ENCODE measurements at regions not wholly inside any gene's neighbourhood (a gene's known extent, or its start where the extent isn't known, plus 50 kb on each side); places are given as distances from the start of the nearest gene placed in this dataset.

DNA sequence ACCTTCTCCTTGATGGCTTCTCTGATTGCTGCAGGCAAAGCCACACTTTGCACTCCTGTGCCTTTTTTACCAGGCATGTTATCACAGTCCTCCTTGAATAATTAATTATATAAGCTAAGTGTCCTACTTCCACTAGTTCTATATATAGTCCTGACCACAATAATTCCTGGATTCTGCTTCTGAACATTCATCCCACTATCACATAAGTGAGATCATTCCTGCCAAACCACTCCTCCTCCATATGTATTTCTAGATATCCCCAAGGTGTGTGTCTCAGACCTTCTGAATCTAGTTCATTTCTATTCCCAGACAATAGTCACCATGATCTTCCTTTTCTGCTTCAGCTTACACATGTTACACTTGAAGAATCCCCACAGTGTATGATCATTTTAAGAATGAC lies 1237.5 kb upstream of the MAP3K7 start:
- no peaks in the 10 kb centered on the region for H3K36me3 ChIP-seq (ENCODE audit: control insufficient read depth, insufficient read depth, low read length)
- no peak overlapping the region for H3K4me3 ChIP-seq (replicated peaks; ENCODE audit: low read depth, low read length)
- no peaks in the 10 kb centered on the region for H3K27me3 ChIP-seq (replicated peaks; ENCODE audit: control insufficient read depth, insufficient read depth, low read length)
- TF ChIP-seq, protein P1, sequence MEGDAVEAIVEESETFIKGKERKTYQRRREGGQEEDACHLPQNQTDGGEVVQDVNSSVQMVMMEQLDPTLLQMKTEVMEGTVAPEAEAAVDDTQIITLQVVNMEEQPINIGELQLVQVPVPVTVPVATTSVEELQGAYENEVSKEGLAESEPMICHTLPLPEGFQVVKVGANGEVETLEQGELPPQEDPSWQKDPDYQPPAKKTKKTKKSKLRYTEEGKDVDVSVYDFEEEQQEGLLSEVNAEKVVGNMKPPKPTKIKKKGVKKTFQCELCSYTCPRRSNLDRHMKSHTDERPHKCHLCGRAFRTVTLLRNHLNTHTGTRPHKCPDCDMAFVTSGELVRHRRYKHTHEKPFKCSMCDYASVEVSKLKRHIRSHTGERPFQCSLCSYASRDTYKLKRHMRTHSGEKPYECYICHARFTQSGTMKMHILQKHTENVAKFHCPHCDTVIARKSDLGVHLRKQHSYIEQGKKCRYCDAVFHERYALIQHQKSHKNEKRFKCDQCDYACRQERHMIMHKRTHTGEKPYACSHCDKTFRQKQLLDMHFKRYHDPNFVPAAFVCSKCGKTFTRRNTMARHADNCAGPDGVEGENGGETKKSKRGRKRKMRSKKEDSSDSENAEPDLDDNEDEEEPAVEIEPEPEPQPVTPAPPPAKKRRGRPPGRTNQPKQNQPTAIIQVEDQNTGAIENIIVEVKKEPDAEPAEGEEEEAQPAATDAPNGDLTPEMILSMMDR (IDR thresholded peaks at IDR 0.05; ENCODE audit: insufficient read depth, low read length, poor library complexity, severe bottlenecking) = no peak
- no peak for DNase-seq (ENCODE audit: extremely low read depth, insufficient read length)

DNA sequence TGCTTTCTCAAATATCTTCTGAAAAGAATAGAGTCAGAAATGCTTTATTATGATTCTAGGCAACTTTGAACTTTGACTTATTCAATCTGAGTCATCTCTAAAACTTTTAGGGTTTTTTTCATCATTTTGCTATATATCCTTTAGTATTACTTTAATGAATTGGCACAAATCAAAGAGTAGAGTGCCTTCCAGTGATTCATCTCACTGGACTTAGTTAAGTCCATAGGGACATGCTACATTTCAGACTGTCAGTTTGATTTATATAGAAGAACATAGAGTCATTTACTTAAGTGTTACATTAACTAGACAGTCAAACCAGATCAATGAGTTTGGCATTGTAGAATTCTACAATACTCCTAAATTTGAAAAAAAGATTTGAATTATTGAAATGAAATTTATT lies 1235.7 kb upstream of the MAP3K7 start:
- no peaks in the 10 kb centered on the region for H3K27me3 ChIP-seq (replicated peaks; ENCODE audit: control insufficient read depth, insufficient read depth, low read length)
- H3K36me3 ChIP-seq (ENCODE audit: control insufficient read depth, insufficient read depth, low read length) = no peaks in the 10 kb centered on the region
- no peak overlapping the region for H3K4me3 ChIP-seq (replicated peaks; ENCODE audit: low read depth, low read length)
- DNase-seq (ENCODE audit: extremely low read depth, insufficient read length) = no peak
- TF ChIP-seq, protein P1 (IDR thresholded peaks at IDR 0.05; ENCODE audit: insufficient read depth, low read length, poor library complexity, severe bottlenecking) = no peak

DNA sequence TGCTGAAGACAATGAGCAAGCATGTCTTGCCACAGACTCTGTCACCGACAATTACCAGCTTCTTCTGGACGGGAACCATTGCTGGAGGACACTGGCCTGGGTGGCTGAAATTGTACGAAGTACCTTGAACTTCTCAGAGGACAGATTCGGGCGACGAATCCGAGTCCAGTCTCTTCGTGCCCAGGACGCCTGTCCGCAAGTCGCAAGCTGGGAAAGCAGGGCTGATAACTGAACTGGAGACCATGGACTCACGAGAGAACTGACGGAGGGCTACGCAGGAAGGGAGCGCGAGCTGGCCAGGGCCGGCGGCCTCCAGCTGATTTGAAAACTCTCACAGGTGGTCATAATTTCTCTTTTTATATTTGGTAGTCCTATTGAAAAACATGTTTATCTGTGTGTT lies 1229.5 kb upstream of the MAP3K7 start:
- H3K36me3 ChIP-seq (ENCODE audit: control insufficient read depth, insufficient read depth, low read length) = no peaks in the 10 kb centered on the region
- H3K27me3 ChIP-seq (replicated peaks; ENCODE audit: control insufficient read depth, insufficient read depth, low read length) = no peaks in the 10 kb centered on the region
- TF ChIP-seq, protein P1 (IDR thresholded peaks at IDR 0.05; ENCODE audit: insufficient read depth, low read length, poor library complexity, severe bottlenecking) = no peak
- DNase-seq (ENCODE audit: extremely low read depth, insufficient read length) = peak; percentile 2
- no peak overlapping the region for H3K4me3 ChIP-seq (replicated peaks; ENCODE audit: low read depth, low read length)

DNA sequence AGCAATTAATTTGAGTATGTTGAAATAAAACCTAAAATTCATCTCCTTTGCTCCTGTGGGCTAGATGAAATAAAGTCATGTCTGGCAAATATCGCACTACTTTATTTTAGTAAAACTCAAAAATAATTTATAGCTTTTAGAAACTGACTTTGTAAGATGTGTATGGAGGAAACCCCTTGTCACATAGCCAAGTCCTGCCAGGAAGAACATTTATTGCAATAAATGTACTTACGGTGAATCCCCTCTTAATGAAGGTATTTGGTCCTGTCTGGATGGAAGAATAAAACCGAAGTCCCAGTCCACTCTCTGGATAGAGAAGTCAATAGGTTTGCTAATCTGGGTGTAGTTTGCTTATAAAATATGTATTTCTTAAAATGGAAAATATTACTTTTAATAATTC lies 1226.8 kb upstream of the MAP3K7 start:
- DNase-seq (ENCODE audit: extremely low read depth, insufficient read length) = no peak
- H3K27me3 ChIP-seq (replicated peaks; ENCODE audit: control insufficient read depth, insufficient read depth, low read length) = no peaks in the 10 kb centered on the region

DNA sequence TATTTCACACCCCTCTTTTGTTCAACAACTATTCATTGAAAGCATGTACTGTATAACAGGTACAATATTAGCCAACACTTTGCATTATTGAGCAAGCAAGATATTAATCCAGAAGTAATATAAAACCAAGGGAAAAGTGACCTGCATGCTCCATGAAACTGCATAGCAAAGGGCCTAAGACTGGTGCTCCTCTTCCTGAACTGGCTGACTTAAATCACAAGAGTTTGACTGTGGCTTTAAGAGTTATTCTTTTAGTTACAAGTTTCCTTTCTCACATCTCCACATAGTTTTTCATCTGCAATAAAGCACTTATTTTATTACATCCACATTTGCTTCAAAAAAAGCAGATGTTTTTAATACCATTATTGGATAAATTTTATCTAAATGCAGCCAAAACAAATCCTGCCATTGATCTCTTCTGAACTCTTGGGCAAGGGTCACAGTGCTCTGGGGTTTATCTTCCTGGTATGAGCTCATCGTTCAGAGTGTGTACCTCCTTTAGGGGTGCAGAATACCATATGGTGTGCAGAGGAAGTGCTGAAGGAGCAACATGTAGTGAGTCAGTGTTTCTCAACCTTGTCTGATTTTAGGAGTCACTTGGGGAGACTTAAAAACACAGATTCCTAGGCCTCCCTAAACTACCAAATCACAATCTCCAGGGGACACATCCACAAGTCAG lies 1225.9 kb upstream of the MAP3K7 start:
- Histone ChIP-seq H3K27me3 (replicated peaks; ENCODE audit: control insufficient read depth, insufficient read depth, low read length) (no peaks in the 10 kb centered on the region), H3K36me3 (ENCODE audit: control insufficient read depth, insufficient read depth, low read length) (no peaks in the 10 kb centered on the region), H3K4me3 (replicated peaks; ENCODE audit: low read depth, low read length) (no peak overlapping the region)
- TF ChIP-seq, protein P1 (IDR thresholded peaks at IDR 0.05; ENCODE audit: insufficient read depth, low read length, poor library complexity, severe bottlenecking) = no peak
- no peak for DNase-seq (ENCODE audit: extremely low read depth, insufficient read length)

More for the DNA sequence above, 1226.8 kb upstream of the MAP3K7 start:
- H3K36me3 ChIP-seq (ENCODE audit: control insufficient read depth, insufficient read depth, low read length) = no peaks in the 10 kb centered on the region
- H3K4me3 ChIP-seq (replicated peaks; ENCODE audit: low read depth, low read length) = no peak overlapping the region
- TF ChIP-seq, protein P1 (IDR thresholded peaks at IDR 0.05; ENCODE audit: insufficient read depth, low read length, poor library complexity, severe bottlenecking) = no peak

DNA sequence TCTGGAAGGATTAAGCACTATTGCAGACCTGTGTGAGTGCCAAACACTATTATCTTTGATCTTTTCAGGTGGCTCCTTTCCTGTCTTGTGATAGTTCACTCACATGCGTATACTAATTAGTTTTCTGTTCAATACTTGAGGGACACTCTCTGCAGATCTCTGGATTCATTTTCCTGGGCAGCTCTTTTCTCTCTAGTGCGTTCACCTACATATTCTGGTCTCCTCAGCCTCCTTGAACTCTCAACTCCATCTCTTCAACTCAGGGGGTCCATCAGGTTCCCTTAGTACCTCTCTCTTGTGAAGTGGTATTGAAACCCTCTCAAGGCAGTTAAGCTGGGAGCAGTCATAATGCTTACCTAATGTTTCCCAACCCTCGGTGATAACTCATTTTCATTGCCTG lies 1218.1 kb upstream of the MAP3K7 start:
- Histone ChIP-seq H3K27me3 (replicated peaks; ENCODE audit: control insufficient read depth, insufficient read depth, low read length) (no peaks in the 10 kb centered on the region), H3K4me3 (replicated peaks; ENCODE audit: low read depth, low read length) (no peak overlapping the region), H3K36me3 (ENCODE audit: control insufficient read depth, insufficient read depth, low read length) (no peaks in the 10 kb centered on the region)
- no peak for DNase-seq (ENCODE audit: extremely low read depth, insufficient read length)
- TF ChIP-seq, protein P1 (IDR thresholded peaks at IDR 0.05; ENCODE audit: insufficient read depth, low read length, poor library complexity, severe bottlenecking) = no peak
